ENCODE measurements at regions not wholly inside any gene's neighbourhood (a gene's known extent, or its start where the extent isn't known, plus 50 kb on each side); places are given as distances from the start of the nearest gene placed in this dataset.

GRCh38 chr5:152900332-152900731 is 495.3 kb upstream of the NMUR2 start:
- no peak for DNase-seq (ENCODE audit: low spot score)
- Mint-ChIP-seq H3K4me1 (ENCODE audit: low read depth) (no peaks in the 10 kb centered on the region), H3K9me3 (peaks cover 4% of the 10 kb centered on the region), H3K4me3 (no peak overlapping the region), H3K27me3 (ENCODE audit: insufficient read depth) (no peaks in the 10 kb centered on the region), H3K36me3 (ENCODE audit: low read depth) (no peaks in the 10 kb centered on the region), H3K27ac (no peak overlapping the region)
- intact Hi-C loops (cut with micrococcal nuclease), result no loop called here

GRCh38 chr5:152901754-152902153 is 496.7 kb upstream of the NMUR2 start:
- no peaks in the 10 kb centered on the region for H3K36me3 Mint-ChIP-seq (ENCODE audit: low read depth)
- H3K9me3 Mint-ChIP-seq, result peaks cover 4% of the 10 kb centered on the region
- DNase-seq (ENCODE audit: low spot score), result no peak
- H3K4me3 Mint-ChIP-seq, result no peak overlapping the region
- no peaks in the 10 kb centered on the region for H3K27me3 Mint-ChIP-seq (ENCODE audit: insufficient read depth)
- no peaks in the 10 kb centered on the region for H3K4me1 Mint-ChIP-seq (ENCODE audit: low read depth)
- H3K27ac Mint-ChIP-seq, result no peak overlapping the region
- intact Hi-C loops (cut with micrococcal nuclease), result no loop called here

- H3K27me3 Mint-ChIP-seq (ENCODE audit: insufficient read depth), result no peaks in the 10 kb centered on the region
- no peaks in the 10 kb centered on the region for H3K4me1 Mint-ChIP-seq (ENCODE audit: low read depth)
- no peaks in the 10 kb centered on the region for H3K36me3 Mint-ChIP-seq (ENCODE audit: low read depth)
- intact Hi-C loops (cut with micrococcal nuclease), result no loop called here
- H3K4me3 Mint-ChIP-seq, result no peak overlapping the region
- no peak for DNase-seq (ENCODE audit: low spot score)
- no peak overlapping the region for H3K27ac Mint-ChIP-seq
- H3K9me3 Mint-ChIP-seq, result peaks cover 3% of the 10 kb centered on the region
These were observed 500.2 kb upstream of the NMUR2 start for GRCh38 chr5:152905286-152905685.

GRCh38 chr5:152907488-152908245 is 502.6 kb upstream of the NMUR2 start:
- H3K36me3 Mint-ChIP-seq (ENCODE audit: low read depth), result no peaks in the 10 kb centered on the region
- peaks cover 3% of the 10 kb centered on the region for H3K9me3 Mint-ChIP-seq
- H3K27ac Mint-ChIP-seq, result no peak overlapping the region
- no peaks in the 10 kb centered on the region for H3K27me3 Mint-ChIP-seq (ENCODE audit: insufficient read depth)
- intact Hi-C loops (cut with micrococcal nuclease), result no loop called here
- H3K4me3 Mint-ChIP-seq, result no peak overlapping the region
- H3K4me1 Mint-ChIP-seq (ENCODE audit: low read depth), result no peaks in the 10 kb centered on the region
- DNase-seq (ENCODE audit: low spot score), result no peak

GRCh38 chr5:152912924-152913323 is 507.8 kb upstream of the NMUR2 start:
- Mint-ChIP-seq H3K27me3 (ENCODE audit: insufficient read depth) (no peaks in the 10 kb centered on the region), H3K27ac (no peak overlapping the region), H3K36me3 (ENCODE audit: low read depth) (no peaks in the 10 kb centered on the region), H3K4me1 (ENCODE audit: low read depth) (no peaks in the 10 kb centered on the region), H3K4me3 (no peak overlapping the region), H3K9me3 (peaks cover 11% of the 10 kb centered on the region)
- intact Hi-C loops (cut with micrococcal nuclease), result no loop called here
- no peak for DNase-seq (ENCODE audit: low spot score)

- DNase-seq (ENCODE audit: low spot score), result no peak
- peaks cover 11% of the 10 kb centered on the region for H3K9me3 Mint-ChIP-seq
- no peaks in the 10 kb centered on the region for H3K27me3 Mint-ChIP-seq (ENCODE audit: insufficient read depth)
- H3K4me1 Mint-ChIP-seq (ENCODE audit: low read depth), result no peaks in the 10 kb centered on the region
- intact Hi-C loops (cut with micrococcal nuclease), result no loop called here
- no peaks in the 10 kb centered on the region for H3K36me3 Mint-ChIP-seq (ENCODE audit: low read depth)
- H3K27ac Mint-ChIP-seq, result no peak overlapping the region
- H3K4me3 Mint-ChIP-seq, result no peak overlapping the region
These were observed 527.5 kb upstream of the NMUR2 start for GRCh38 chr5:152932621-152933020.

- intact Hi-C loops (cut with micrococcal nuclease), result no loop called here
- H3K27ac Mint-ChIP-seq, result no peak overlapping the region
- H3K4me3 Mint-ChIP-seq, result no peak overlapping the region
- no peak for DNase-seq (ENCODE audit: low spot score)
- H3K36me3 Mint-ChIP-seq (ENCODE audit: low read depth), result no peaks in the 10 kb centered on the region
- H3K27me3 Mint-ChIP-seq (ENCODE audit: insufficient read depth), result no peaks in the 10 kb centered on the region
- peaks cover 15% of the 10 kb centered on the region for H3K9me3 Mint-ChIP-seq
- H3K4me1 Mint-ChIP-seq (ENCODE audit: low read depth), result no peaks in the 10 kb centered on the region
These were observed 528.0 kb upstream of the NMUR2 start for GRCh38 chr5:152933056-152933455.

GRCh38 chr5:152938630-152939029 is 533.6 kb upstream of the NMUR2 start:
- no peak for DNase-seq (ENCODE audit: low spot score)
- H3K27me3 Mint-ChIP-seq (ENCODE audit: insufficient read depth), result no peaks in the 10 kb centered on the region
- H3K36me3 Mint-ChIP-seq (ENCODE audit: low read depth), result no peaks in the 10 kb centered on the region
- H3K4me1 Mint-ChIP-seq (ENCODE audit: low read depth), result no peaks in the 10 kb centered on the region
- intact Hi-C loops (cut with micrococcal nuclease), result no loop called here
- no peak overlapping the region for H3K27ac Mint-ChIP-seq
- no peak overlapping the region for H3K4me3 Mint-ChIP-seq
- peaks cover 16% of the 10 kb centered on the region for H3K9me3 Mint-ChIP-seq

- H3K36me3 Mint-ChIP-seq (ENCODE audit: low read depth), result no peaks in the 10 kb centered on the region
- intact Hi-C loops (cut with micrococcal nuclease), result no loop called here
These were observed 537.7 kb upstream of the NMUR2 start for GRCh38 chr5:152942633-152943336.

GRCh38 chr5:152953788-152954483 is 536.5 kb upstream of the GRIA1 start:
- Mint-ChIP-seq H3K27ac (no peak overlapping the region), H3K4me1 (ENCODE audit: low read depth) (no peaks in the 10 kb centered on the region), H3K9me3 (no peaks in the 10 kb centered on the region), H3K4me3 (no peak overlapping the region), H3K27me3 (ENCODE audit: insufficient read depth) (no peaks in the 10 kb centered on the region), H3K36me3 (ENCODE audit: low read depth) (no peaks in the 10 kb centered on the region)
- no peak for DNase-seq (ENCODE audit: low spot score)
- intact Hi-C loops (cut with micrococcal nuclease), result no loop called here

More at GRCh38 chr5:152942633-152943336, 537.7 kb upstream of the NMUR2 start:
- no peaks in the 10 kb centered on the region for H3K27me3 Mint-ChIP-seq (ENCODE audit: insufficient read depth)
- no peak overlapping the region for H3K4me3 Mint-ChIP-seq
- no peaks in the 10 kb centered on the region for H3K4me1 Mint-ChIP-seq (ENCODE audit: low read depth)
- H3K9me3 Mint-ChIP-seq, result peaks cover 13% of the 10 kb centered on the region
- no peak overlapping the region for H3K27ac Mint-ChIP-seq
- DNase-seq (ENCODE audit: low spot score), result no peak

- intact Hi-C loops (cut with micrococcal nuclease), result no loop called here
- no peaks in the 10 kb centered on the region for H3K9me3 Mint-ChIP-seq
- no peaks in the 10 kb centered on the region for H3K27me3 Mint-ChIP-seq (ENCODE audit: insufficient read depth)
- no peak overlapping the region for H3K27ac Mint-ChIP-seq
- no peaks in the 10 kb centered on the region for H3K36me3 Mint-ChIP-seq (ENCODE audit: low read depth)
- H3K4me3 Mint-ChIP-seq, result no peak overlapping the region
- no peak for DNase-seq (ENCODE audit: low spot score)
- H3K4me1 Mint-ChIP-seq (ENCODE audit: low read depth), result no peaks in the 10 kb centered on the region
These were observed 533.4 kb upstream of the GRIA1 start for GRCh38 chr5:152956943-152957613.

- no peaks in the 10 kb centered on the region for H3K27me3 Mint-ChIP-seq (ENCODE audit: insufficient read depth)
- no peaks in the 10 kb centered on the region for H3K36me3 Mint-ChIP-seq (ENCODE audit: low read depth)
- no peak for DNase-seq (ENCODE audit: low spot score)
- H3K4me3 Mint-ChIP-seq, result no peak overlapping the region
- H3K4me1 Mint-ChIP-seq (ENCODE audit: low read depth), result no peaks in the 10 kb centered on the region
- peaks cover 33% of the 10 kb centered on the region for H3K9me3 Mint-ChIP-seq
- H3K27ac Mint-ChIP-seq, result no peak overlapping the region
- intact Hi-C loops (cut with micrococcal nuclease), result no loop called here
These were observed 512.2 kb upstream of the GRIA1 start for GRCh38 chr5:152978141-152978835.
